GM12878 (cell line): ENCODE measurements at regions not wholly inside any gene's neighbourhood (a gene's known extent, or its start where the extent isn't known, plus 50 kb on each side); places are given as distances from the start of the nearest gene placed in this dataset.

Experiments used
- ASH2L ChIP-seq: fragments of 300-600, 200-600 bp; sonication (generic); IDR thresholded peaks from 2 replicates; pipeline ENCODE4 v1.6.1; 2017; ENCODE audit warnings: low read depth, mild to moderate bottlenecking, borderline replicate concordance
- DPF2 ChIP-seq: fragments of 450-650 bp; IDR thresholded peaks from 2 replicates; pipeline ENCODE4 v1.6.1; 2017; ENCODE audit warnings: mild to moderate bottlenecking
- EZH2 ChIP-seq: IDR thresholded peaks from 2 replicates; pipeline ENCODE4 v1.6.1; 2012; ENCODE audit warnings: low read depth, mild to moderate bottlenecking, control low read depth, inconsistent platforms, low read length, borderline replicate concordance; ENCODE audit not compliant: control insufficient read depth
- HDAC2 ChIP-seq: fragments of 200-600 bp; sonication (generic); IDR thresholded peaks from 2 replicates; pipeline ENCODE4 v1.6.1; 2017
- NFIC ChIP-seq: IDR thresholded peaks from 2 replicates; pipeline ENCODE4 v1.6.1; 2012; ENCODE audit warnings: low read depth, mild to moderate bottlenecking, inconsistent platforms, low read length, moderate library complexity
- POLR2A ChIP-seq: IDR thresholded peaks from 2 replicates; pipeline ENCODE4 v1.6.1; 2011; ENCODE audit warnings: low read depth, mild to moderate bottlenecking, low read length
- ZZZ3 ChIP-seq: IDR thresholded peaks from 2 replicates; pipeline ENCODE4 v1.6.1; 2011; ENCODE audit warnings: low read depth; ENCODE audit not compliant: control insufficient read depth, insufficient read length
- TF ChIP-seq, protein P1 (sequence below): IDR thresholded peaks from 2 replicates; pipeline ENCODE4 v1.6.1; 2011; ENCODE audit warnings: low read depth, low read length, improper control_type of control experiment, borderline replicate concordance
- TF ChIP-seq, protein P2 (sequence below), 3 experiments: IDR thresholded peaks in 2 of 3; conservative IDR thresholded peaks in 1 of 3; 2 replicates each; pipeline ENCODE4 v1.5.1; 2011; ENCODE audit warnings: low read depth in 3 of 3, low read length in 3 of 3, mild to moderate bottlenecking in 3 of 3, control low read depth in 2 of 3, moderate library complexity in 2 of 3, inconsistent platforms in 1 of 3, mixed read lengths in 1 of 3; ENCODE audit not compliant: control insufficient read depth in 2 of 3, insufficient read depth in 1 of 3; ENCODE audit errors: extremely low read depth in 1 of 3
- TF ChIP-seq, protein P3 (sequence below): IDR thresholded peaks from 2 replicates; pipeline ENCODE4 v1.6.1; 2012; ENCODE audit warnings: low read depth, low read length, improper control_type of control experiment
- TF ChIP-seq, protein P4 (sequence below): fragments of 450-650 bp; formaldehyde crosslinking; IDR thresholded peaks from 2 replicates; pipeline ENCODE4 v1.5.0; 2022; ENCODE audit warnings: mild to moderate bottlenecking, missing genetic modification characterization
- TF ChIP-seq, protein P5 (sequence below): fragments of 450-650 bp; IDR thresholded peaks from 2 replicates; pipeline ENCODE4 v1.6.1; 2016; ENCODE audit warnings: mild to moderate bottlenecking
- TF ChIP-seq, protein P6 (sequence below): fragments of 450-650 bp; IDR thresholded peaks from 2 replicates; pipeline ENCODE4 v1.6.1; 2017; ENCODE audit warnings: mild to moderate bottlenecking

DNA sequence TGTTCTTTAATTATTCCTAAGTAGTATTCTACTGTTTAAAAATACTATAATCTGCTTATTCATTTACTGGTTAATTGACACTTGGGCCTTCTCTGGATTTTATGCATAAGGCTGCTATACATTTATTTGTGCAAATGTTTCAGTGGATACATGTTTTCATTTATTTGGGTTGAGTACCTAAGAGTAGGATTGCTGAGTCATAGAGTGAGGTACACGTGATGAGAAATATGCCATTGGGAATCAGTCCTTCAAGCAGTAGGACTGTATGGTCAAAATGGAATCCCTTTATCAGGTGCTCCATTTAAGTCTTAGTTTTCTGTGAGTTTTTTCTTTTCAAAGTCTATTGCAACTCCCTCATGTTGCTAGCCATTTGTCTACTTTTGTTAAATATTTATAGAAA lies 275.2 kb upstream of the SORL1-AS1 start:
- TF ChIP-seq, protein P1, sequence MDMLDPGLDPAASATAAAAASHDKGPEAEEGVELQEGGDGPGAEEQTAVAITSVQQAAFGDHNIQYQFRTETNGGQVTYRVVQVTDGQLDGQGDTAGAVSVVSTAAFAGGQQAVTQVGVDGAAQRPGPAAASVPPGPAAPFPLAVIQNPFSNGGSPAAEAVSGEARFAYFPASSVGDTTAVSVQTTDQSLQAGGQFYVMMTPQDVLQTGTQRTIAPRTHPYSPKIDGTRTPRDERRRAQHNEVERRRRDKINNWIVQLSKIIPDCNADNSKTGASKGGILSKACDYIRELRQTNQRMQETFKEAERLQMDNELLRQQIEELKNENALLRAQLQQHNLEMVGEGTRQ, result no peak
- TF ChIP-seq HDAC2 (no peak), ASH2L (no peak), POLR2A (no peak), ZZZ3 (no peak), NFIC (no peak), DPF2 (no peak), EZH2 (no peak)
- TF ChIP-seq, protein P2, sequence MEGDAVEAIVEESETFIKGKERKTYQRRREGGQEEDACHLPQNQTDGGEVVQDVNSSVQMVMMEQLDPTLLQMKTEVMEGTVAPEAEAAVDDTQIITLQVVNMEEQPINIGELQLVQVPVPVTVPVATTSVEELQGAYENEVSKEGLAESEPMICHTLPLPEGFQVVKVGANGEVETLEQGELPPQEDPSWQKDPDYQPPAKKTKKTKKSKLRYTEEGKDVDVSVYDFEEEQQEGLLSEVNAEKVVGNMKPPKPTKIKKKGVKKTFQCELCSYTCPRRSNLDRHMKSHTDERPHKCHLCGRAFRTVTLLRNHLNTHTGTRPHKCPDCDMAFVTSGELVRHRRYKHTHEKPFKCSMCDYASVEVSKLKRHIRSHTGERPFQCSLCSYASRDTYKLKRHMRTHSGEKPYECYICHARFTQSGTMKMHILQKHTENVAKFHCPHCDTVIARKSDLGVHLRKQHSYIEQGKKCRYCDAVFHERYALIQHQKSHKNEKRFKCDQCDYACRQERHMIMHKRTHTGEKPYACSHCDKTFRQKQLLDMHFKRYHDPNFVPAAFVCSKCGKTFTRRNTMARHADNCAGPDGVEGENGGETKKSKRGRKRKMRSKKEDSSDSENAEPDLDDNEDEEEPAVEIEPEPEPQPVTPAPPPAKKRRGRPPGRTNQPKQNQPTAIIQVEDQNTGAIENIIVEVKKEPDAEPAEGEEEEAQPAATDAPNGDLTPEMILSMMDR (IDR thresholded peaks at IDR 0.05 in 2 of 3, conservative IDR thresholded peaks at IDR 0.05 in 1 of 3; ENCODE audit: control insufficient read depth in 2 of 3, extremely low read depth in 1 of 3, insufficient read depth in 1 of 3, low read depth in 3 of 3, low read length in 3 of 3), result no peak
- TF ChIP-seq, protein P3, sequence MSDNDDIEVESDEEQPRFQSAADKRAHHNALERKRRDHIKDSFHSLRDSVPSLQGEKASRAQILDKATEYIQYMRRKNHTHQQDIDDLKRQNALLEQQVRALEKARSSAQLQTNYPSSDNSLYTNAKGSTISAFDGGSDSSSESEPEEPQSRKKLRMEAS, result no peak
- TF ChIP-seq, protein P4, sequence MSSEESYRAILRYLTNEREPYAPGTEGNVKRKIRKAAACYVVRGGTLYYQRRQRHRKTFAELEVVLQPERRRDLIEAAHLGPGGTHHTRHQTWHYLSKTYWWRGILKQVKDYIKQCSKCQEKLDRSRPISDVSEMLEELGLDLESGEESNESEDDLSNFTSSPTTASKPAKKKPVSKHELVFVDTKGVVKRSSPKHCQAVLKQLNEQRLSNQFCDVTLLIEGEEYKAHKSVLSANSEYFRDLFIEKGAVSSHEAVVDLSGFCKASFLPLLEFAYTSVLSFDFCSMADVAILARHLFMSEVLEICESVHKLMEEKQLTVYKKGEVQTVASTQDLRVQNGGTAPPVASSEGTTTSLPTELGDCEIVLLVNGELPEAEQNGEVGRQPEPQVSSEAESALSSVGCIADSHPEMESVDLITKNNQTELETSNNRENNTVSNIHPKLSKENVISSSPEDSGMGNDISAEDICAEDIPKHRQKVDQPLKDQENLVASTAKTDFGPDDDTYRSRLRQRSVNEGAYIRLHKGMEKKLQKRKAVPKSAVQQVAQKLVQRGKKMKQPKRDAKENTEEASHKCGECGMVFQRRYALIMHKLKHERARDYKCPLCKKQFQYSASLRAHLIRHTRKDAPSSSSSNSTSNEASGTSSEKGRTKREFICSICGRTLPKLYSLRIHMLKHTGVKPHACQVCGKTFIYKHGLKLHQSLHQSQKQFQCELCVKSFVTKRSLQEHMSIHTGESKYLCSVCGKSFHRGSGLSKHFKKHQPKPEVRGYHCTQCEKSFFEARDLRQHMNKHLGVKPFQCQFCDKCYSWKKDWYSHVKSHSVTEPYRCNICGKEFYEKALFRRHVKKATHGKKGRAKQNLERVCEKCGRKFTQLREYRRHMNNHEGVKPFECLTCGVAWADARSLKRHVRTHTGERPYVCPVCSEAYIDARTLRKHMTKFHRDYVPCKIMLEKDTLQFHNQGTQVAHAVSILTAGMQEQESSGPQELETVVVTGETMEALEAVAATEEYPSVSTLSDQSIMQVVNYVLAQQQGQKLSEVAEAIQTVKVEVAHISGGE, result no peak
- TF ChIP-seq, protein P5, sequence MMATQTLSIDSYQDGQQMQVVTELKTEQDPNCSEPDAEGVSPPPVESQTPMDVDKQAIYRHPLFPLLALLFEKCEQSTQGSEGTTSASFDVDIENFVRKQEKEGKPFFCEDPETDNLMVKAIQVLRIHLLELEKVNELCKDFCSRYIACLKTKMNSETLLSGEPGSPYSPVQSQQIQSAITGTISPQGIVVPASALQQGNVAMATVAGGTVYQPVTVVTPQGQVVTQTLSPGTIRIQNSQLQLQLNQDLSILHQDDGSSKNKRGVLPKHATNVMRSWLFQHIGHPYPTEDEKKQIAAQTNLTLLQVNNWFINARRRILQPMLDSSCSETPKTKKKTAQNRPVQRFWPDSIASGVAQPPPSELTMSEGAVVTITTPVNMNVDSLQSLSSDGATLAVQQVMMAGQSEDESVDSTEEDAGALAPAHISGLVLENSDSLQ, result no peak
- TF ChIP-seq, protein P6, sequence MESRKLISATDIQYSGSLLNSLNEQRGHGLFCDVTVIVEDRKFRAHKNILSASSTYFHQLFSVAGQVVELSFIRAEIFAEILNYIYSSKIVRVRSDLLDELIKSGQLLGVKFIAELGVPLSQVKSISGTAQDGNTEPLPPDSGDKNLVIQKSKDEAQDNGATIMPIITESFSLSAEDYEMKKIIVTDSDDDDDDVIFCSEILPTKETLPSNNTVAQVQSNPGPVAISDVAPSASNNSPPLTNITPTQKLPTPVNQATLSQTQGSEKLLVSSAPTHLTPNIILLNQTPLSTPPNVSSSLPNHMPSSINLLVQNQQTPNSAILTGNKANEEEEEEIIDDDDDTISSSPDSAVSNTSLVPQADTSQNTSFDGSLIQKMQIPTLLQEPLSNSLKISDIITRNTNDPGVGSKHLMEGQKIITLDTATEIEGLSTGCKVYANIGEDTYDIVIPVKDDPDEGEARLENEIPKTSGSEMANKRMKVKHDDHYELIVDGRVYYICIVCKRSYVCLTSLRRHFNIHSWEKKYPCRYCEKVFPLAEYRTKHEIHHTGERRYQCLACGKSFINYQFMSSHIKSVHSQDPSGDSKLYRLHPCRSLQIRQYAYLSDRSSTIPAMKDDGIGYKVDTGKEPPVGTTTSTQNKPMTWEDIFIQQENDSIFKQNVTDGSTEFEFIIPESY, result no peak
